ENCODE measurements at regions not wholly inside any gene's neighbourhood (a gene's known extent, or its start where the extent isn't known, plus 50 kb on each side); places are given as distances from the start of the nearest gene placed in this dataset.

- in situ Hi-C loops (cut with HindIII; ENCODE audit: low pct_ligation_motif_present, low pct_unique_long_range_greater_than_20kb, low sequenced_read_pairs): no loop called here
- DNase-seq: no peak
These were observed 66.5 kb upstream of the TLK1 start for GRCh38 chr2:171227066-171227782.

- in situ Hi-C loops (cut with HindIII; ENCODE audit: low pct_ligation_motif_present, low pct_unique_long_range_greater_than_20kb, low sequenced_read_pairs): no loop called here
- DNase-seq: no peak
These were observed 65.8 kb upstream of the TLK1 start for GRCh38 chr2:171226461-171226860.

GRCh38 chr2:171225989-171226388 is 65.3 kb upstream of the TLK1 start:
- in situ Hi-C loops (cut with HindIII; ENCODE audit: low pct_ligation_motif_present, low pct_unique_long_range_greater_than_20kb, low sequenced_read_pairs): no loop called here
- DNase-seq: no peak

GRCh38 chr2:171225302-171225980 is 64.7 kb upstream of the TLK1 start:
- peak; percentile 97 for DNase-seq
- in situ Hi-C loops (cut with HindIII; ENCODE audit: low pct_ligation_motif_present, low pct_unique_long_range_greater_than_20kb, low sequenced_read_pairs): no loop called here

GRCh38 chr2:171217330-171217729 is 56.6 kb upstream of the TLK1 start:
- DNase-seq: no peak

GRCh38 chr2:171216631-171217030 is 55.9 kb upstream of the TLK1 start:
- in situ Hi-C loops (cut with HindIII; ENCODE audit: low pct_ligation_motif_present, low pct_unique_long_range_greater_than_20kb, low sequenced_read_pairs): no loop called here
- DNase-seq: no peak

More at GRCh38 chr2:171217330-171217729, 56.6 kb upstream of the TLK1 start:
- in situ Hi-C loops (cut with HindIII; ENCODE audit: low pct_ligation_motif_present, low pct_unique_long_range_greater_than_20kb, low sequenced_read_pairs): no loop called here

- in situ Hi-C loops (cut with HindIII; ENCODE audit: low pct_ligation_motif_present, low pct_unique_long_range_greater_than_20kb, low sequenced_read_pairs): no loop called here
- DNase-seq: no peak
These were observed 53.4 kb upstream of the TLK1 start for GRCh38 chr2:171214093-171214492.

- DNase-seq: no peak
- in situ Hi-C loops (cut with HindIII; ENCODE audit: low pct_ligation_motif_present, low pct_unique_long_range_greater_than_20kb, low sequenced_read_pairs): no loop called here
These were observed 50.3 kb upstream of the TLK1 start for GRCh38 chr2:171210864-171211431.
